HCT116 (cell line): ENCODE measurements at regions not wholly inside any gene's neighbourhood (a gene's known extent, or its start where the extent isn't known, plus 50 kb on each side); places are given as distances from the start of the nearest gene placed in this dataset.

Experiments used
- EGR1 ChIP-seq: IDR thresholded peaks from 2 replicates; pipeline ENCODE4 v1.6.1; 2012; ENCODE audit warnings: low read depth
- EZH2 ChIP-seq: fragments of 200-600 bp; sonication (generic); IDR thresholded peaks from 2 replicates; pipeline ENCODE4 v1.6.1; 2017; ENCODE audit warnings: antibody characterized with exemption, mixed run types
- EZH2phosphoT487 ChIP-seq: fragments of 200-600 bp; IDR thresholded peaks from 2 replicates; pipeline ENCODE4 v1.6.1; 2018; ENCODE audit warnings: antibody characterized with exemption, borderline replicate concordance
- POLR2AphosphoS5 ChIP-seq: IDR thresholded peaks from 2 replicates; pipeline ENCODE4 v1.6.1; 2011; ENCODE audit warnings: mild to moderate bottlenecking, low read depth, low read length, moderate library complexity
- YY1 ChIP-seq: IDR thresholded peaks from 2 replicates; pipeline ENCODE4 v1.6.1; 2011; ENCODE audit warnings: low read length, low read depth, moderate library complexity, mild to moderate bottlenecking; ENCODE audit not compliant: insufficient replicate concordance; ENCODE audit errors: extremely low read depth
- ZFX ChIP-seq: fragments of 450-650 bp; IDR thresholded peaks from 2 replicates; pipeline ENCODE4 v1.6.1; 2017
- TF ChIP-seq, protein P1 (sequence below), 3 experiments: fragments of 200-600 bp in 1 of 3; sonication (generic) in 1 of 3; IDR thresholded peaks in 2 of 3; conservative IDR thresholded peaks in 1 of 3; 2 replicates each; pipeline ENCODE4 v1.5.1; 2012 to 2017; ENCODE audit warnings: low read depth in 2 of 3, low read length in 2 of 3, antibody characterized with exemption in 1 of 3, borderline replicate concordance in 1 of 3, control low read depth in 1 of 3, mild to moderate bottlenecking in 1 of 3, mixed read lengths in 1 of 3, mixed run types in 1 of 3, moderate library complexity in 1 of 3; ENCODE audit not compliant: insufficient read depth in 1 of 3

DNA sequence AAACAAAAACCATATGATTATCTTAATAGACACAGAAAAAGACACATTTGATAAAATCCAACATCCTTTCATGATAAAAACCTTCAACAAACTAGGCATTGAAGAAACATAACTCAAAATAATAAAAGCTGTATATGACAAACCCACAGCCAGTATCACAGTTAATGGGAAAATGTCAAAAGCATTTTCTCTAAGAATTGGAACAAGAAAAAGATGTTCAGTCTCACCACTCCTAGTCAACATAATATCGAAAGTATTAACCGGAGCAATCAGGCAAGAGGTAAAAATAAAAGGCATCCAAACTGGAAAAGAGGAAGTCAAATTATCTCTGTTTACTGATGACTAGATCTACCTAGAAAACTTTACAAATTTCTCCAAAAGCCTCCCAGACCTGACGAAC is 684.2 kb upstream of the SPRY2 start:
- TF ChIP-seq EGR1, result no peak
- TF ChIP-seq ZFX, result no peak
- TF ChIP-seq YY1, result no peak
- TF ChIP-seq, protein P1, sequence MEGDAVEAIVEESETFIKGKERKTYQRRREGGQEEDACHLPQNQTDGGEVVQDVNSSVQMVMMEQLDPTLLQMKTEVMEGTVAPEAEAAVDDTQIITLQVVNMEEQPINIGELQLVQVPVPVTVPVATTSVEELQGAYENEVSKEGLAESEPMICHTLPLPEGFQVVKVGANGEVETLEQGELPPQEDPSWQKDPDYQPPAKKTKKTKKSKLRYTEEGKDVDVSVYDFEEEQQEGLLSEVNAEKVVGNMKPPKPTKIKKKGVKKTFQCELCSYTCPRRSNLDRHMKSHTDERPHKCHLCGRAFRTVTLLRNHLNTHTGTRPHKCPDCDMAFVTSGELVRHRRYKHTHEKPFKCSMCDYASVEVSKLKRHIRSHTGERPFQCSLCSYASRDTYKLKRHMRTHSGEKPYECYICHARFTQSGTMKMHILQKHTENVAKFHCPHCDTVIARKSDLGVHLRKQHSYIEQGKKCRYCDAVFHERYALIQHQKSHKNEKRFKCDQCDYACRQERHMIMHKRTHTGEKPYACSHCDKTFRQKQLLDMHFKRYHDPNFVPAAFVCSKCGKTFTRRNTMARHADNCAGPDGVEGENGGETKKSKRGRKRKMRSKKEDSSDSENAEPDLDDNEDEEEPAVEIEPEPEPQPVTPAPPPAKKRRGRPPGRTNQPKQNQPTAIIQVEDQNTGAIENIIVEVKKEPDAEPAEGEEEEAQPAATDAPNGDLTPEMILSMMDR (IDR thresholded peaks at IDR 0.05 in 2 of 3, conservative IDR thresholded peaks at IDR 0.05 in 1 of 3; ENCODE audit: borderline replicate concordance in 1 of 3, insufficient read depth in 1 of 3, low read depth in 2 of 3, low read length in 2 of 3), result no peak
- TF ChIP-seq EZH2, result no peak
- TF ChIP-seq EZH2phosphoT487, result no peak
- TF ChIP-seq POLR2AphosphoS5, result no peak
